IPS DF 19.7 (cell line): ENCODE measurements at regions not wholly inside any gene's neighbourhood (a gene's known extent, or its start where the extent isn't known, plus 50 kb on each side); places are given as distances from the start of the nearest gene placed in this dataset.

Source experiments
- DNase-seq: peaks from one replicate; pipeline ENCODE4 v3.0.0-alpha.2; 2013; ENCODE audit warnings: low read depth, low spot score

DNA sequence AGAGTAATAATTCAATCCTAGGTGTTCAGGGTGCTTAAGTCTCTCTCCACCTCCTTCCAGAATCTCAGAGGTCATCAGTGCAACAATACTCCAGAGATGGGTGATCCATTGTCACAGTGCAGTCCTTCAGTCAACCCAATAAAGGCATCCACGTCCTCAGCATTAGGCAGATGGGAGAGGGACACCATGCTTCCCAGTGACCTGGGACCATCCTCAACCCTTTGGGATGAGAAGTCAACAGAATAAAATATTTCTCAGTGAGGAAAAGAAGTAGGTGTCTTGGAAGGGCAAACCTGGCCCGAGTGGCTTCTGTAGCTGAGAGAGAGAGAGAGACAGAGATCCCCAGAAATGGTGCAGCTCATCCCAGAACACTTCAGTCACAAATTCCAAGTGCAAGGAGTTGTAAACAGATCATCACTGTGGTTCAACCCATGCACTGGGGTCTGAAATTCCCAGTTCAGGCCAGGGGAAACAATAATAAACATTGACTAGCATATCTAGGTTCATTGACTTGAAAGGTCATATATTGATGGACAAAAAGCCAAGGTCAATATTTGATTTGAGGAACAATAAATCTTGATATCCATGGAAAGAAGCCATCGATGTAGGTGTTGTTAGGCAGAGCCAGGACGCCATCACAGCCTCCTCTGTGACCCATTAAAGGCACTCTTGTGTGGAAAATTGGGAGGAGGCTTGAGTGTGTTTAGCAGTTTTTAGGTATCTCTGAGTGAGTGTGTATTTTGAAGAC, 256.0 kb upstream of the ZMIZ1 start:
- DNase-seq: no peak

GRCh38 chr10:78813526-78813925, 255.2 kb upstream of the ZMIZ1 start:
- no peak for DNase-seq

GRCh38 chr10:78813998-78814399, 254.8 kb upstream of the ZMIZ1 start:
- DNase-seq: no peak

- no peak for DNase-seq
Observed at GRCh38 chr10:78814407-78814806, 254.4 kb upstream of the ZMIZ1 start.

DNA sequence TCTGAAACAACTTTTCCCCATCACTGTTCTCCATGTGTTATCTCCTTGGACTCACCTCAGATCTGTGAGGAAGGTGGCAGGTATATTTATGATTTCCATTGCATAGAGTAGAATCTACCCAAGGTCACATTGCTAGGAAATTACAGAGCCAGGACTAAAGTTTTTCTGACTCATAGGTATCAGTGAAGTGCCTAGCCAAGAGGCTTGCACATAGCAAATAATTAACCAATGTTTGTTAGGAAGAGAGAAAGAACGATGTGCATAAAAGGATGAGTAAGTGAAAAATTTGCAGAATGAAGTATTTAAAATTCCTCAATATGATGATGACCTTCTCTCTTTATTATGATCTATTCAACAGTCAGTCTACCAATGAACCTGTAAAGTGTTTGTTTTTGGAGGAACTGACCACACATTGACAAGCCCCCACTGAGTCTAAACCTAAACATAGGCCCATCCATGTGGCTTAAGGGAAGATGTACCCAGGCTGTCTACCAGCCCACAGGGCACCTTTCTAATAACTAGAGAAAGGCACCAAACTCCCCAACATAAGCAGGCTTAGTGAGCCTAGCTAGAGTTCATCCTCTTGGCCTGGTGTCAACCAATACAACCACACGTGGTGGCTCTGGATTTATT, 252.9 kb upstream of the ZMIZ1 start:
- DNase-seq: no peak

DNA sequence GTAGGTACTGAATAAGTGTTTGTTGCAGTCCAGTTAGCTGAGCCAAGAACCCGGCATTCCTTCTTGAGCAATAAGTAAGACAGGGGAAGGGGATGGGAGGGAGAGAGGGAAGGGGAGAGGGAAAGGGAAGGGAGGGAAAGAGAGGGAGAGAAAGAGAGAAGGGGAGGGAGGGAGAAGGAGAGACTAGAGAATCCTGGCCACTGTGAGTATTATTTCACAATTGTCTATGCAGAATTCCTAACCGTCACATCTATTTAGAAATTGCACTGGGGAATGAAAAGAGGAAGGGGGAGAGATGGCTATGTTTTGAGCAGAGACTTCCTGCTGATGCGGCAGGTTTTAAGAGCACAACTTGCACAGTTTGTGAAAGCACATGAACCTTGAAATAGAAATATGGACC, 251.4 kb upstream of the ZMIZ1 start:
- DNase-seq: no peak

- DNase-seq: no peak
Observed at GRCh38 chr10:78817804-78818203, 251.0 kb upstream of the ZMIZ1 start.

DNA sequence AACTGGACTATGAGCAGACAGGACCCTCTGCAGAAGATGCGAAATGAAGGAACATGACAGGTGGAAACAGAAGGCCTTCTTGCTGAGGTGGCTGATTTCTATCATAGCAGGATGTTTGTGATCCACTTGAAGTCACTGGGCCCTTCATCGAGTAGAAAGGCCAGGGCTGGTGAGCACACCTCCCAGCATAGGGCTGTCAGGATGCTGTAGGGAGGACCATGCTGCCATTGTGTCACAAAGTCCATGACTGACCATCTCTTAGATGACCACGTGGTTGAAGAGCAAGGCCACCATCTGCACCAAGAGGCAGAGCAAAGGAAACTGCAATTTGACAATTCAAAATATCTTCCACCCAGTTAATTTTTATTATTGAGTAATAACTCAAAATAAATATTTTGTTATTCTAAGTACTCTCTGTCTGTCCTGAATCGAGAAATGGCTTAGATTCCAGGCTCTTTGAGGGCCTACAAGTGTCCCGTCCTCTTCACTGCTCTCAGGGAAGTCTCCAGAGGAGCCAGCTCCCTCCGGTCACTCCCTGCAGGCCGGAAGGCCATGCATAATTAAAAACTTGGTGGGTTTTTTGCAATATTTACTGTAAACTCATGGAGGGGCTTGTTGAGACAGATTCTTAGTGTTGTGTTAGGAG, 249.3 kb upstream of the ZMIZ1 start:
- DNase-seq: no peak

DNA sequence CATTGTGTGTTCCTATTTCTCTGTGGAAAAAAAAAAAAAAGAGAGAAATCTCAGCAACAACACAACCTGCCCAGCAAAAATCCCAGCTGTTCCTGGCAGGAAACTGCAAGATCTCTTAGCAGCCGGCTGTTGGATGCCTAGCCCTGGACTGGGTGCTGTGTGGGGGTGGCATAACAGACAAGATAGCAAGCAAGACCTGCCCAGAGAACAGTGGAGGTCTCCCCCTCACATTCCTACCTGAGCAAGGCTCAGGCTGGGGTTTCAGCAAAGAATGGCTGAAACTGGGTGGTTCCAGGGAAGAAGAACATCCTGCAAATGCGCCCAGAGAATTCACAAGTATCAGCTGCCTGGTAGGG, 248.8 kb upstream of the ZMIZ1 start:
- no peak for DNase-seq

DNA sequence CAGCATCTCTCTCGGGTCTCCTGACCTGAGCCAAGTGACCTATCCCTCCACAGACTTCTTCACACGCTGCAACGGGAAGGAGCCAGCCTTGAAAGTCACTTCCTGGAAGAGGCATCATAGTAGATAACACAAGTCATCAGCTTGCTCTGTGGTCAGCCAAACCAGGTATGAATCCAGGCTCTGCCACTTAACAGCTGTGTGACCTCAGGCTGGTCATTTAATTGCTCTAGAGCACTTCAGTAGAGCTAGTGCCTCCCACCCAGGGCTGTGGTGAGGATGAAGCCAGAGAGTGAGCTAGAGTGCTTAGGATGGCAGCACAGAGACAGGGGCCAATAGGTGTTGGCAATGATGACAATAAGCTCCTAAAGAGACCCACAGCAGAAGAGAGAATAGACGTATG, 247.7 kb upstream of the ZMIZ1 start:
- no peak for DNase-seq

DNA sequence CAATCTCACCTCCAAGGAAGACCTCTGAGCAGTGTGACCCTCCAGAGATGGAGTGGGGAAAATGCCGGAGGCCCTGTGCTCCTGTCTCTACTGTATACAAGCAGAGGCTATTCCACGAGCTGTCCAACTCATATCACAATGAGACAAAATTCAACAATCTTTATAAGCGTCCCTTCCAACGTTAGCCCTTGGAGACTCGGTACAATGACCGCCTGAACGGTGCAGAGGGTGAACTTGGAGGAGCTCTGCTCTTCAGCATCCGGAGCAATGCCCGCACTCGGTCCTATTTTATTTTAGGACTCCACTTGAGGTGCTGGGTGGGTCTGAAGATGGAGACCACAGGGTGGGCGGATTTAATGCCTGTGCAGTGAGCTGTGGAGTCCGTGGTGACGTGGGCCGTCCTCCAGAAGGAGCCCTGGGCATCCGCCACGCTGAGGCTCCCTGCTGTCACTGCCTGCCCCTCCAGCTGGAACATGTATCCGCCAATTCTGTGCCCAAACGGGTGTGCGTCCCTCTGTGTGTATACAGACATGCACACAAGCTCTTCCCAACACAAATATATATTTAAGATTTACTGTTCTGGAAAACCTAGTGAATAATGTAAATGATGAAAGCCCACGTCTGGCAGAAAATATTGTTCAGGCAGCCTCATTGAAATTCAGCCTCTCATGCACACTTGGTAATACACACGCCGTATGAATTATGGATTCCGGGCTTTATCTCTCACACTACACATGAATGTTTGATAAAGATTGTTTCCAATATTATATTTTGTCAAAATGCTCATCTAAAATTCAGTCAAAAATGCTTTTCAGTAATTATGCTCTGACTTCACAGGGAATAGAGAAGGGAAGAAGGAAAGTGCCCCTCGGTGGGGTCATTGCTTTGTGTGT, 239.9 kb upstream of the ZMIZ1 start:
- DNase-seq: no peak

DNA sequence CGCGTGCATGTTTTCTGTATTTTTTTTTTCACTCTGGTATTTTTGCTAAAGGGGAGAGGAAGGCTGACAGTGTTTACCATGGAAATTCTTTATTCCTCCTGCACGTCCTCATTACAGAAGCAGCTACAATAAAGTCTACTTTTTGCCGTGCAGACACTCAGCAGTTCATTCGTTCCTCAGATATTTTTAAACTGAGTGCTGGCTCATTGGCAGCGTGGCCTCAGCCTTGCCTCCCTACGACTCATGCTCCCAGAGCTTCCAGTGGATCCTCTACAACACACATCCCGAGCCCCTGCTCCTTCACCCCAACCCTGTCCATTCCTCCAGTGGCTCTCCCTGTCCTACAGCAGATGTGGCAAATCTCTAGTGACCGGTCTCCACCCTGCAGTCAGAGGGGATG, 239.2 kb upstream of the ZMIZ1 start:
- DNase-seq: no peak

DNA sequence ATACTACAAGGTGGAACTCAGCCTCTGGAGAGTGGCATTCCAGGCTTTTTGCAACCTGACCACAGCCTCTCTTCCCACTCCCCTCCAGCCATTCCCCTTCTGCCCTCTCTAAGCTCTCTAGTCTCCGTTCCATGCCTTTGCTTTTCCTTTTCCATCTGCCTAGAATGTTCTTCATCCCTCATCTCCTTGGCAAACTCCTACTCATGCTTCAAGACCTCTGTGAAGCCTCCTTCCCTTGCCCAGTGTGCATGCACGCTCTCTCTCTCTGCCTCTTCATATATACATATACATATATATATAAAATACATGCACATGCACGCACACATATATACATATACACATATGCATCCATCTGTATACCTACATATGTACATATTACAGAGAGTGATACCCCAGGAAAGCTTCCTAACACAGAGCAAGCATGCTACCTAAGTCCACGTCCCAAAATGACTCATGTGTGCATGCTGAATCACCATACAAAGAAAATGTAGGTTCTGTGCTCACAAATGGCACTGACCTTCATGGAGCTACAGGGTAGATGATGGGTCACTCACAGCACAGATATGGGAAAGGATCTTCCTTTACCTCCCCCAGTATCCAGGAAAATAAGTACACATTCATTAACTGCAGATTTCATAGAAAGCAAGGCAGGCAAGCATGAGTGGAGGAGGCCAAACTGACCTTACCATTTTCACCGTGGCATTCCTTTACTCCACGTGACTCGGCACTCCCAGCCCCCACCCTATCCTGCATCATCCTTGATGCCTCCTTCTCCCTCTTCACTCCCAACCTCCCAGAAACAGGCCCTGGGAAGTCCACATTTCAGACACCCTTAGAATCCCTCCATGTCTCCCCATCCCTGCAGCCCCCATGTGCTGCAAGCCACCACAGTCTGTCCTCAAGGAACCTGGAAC, 238.4 kb upstream of the ZMIZ1 start:
- DNase-seq: no peak

DNA sequence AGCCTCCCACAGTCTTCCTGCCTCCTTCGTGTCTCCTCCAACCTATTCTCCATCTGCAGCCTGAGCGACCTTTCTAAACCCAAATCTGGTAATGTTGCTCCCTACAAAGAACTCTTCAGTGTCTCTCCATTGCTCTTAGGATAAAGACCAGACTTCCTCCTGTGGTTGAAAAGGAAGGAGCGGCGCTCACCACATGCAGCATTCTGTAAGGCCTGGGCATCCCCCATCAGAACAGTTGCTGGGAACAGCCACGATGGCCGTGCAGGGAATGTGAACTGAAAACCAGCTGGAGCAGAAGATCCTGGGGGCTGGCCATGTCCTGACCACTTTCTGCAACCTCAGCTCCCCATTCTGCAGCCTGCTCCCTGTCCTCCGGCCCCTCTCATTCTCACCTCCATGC, 237.8 kb upstream of the ZMIZ1 start:
- DNase-seq: no peak

DNA sequence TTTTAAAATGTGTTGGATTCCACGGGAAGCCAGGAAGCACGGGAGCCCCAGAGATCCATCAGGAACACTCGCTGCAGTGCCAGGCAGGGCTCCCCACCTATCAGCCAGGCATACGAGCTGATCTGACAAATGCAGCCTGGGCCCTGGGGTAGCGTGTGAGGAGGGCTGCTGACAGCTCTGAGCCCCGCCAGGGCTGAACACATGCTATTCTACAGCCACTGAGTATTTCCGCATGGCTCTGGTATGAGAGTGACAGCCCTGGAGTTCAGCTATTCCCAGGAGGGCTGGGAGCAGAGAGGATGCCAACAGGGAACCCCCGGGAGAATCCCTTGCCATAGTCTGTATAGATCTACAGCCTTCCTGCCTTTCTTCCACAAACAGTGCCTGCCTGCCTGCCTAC, 237.3 kb upstream of the ZMIZ1 start:
- no peak for DNase-seq

DNA sequence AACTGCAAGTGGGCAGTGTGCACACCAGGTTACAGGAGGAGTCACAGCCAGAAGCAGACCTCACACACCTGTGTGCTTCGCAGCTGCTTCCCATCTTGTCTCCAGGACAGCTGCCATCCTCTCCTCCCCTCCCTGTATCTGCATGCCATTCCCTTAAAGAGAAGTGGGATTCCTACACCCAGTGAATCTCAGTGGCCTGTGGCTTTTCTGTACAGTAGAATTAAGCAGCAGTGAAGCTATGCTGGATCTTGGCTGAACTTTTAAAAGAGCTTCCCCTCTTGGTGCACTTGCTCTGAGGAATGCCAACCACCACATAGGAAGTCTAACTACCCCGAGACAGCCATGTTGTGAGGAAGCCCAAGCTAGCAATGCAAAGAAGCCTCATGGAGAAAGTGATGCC, 236.5 kb upstream of the ZMIZ1 start:
- no peak for DNase-seq

GRCh38 chr10:78838141-78838657, 230.6 kb upstream of the ZMIZ1 start:
- no peak for DNase-seq

GRCh38 chr10:78843495-78843894, 225.3 kb upstream of the ZMIZ1 start:
- no peak for DNase-seq

DNA sequence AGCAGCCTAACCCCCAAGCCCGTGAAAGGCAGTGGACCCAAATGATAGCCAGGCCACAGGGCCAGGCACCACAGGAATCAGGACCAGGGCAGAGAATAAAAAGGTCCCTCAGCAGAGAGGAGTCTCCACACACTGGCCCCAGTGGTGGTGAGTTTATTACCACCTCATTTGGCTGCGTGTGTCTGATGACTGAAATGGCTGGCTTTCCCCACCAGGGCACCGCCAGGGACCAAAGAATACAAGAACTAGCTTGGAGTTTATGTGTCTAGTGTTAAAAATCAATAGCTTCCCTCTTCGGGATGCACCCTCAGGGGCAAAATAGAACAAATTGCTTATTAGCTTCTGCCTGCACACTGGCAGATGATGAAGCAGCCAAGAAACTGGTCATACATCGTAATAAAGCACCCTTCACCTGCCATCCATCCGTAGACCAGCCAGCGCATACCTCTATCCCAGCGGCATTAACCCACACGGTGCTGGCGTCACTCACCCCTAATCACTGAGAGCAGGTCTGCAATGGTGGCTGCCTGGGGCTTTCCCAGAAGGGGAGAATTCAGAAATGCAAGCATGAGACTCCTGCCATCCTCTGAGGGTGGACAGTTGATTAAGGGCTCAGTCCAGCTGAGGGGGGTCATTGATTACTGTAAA, 223.7 kb upstream of the ZMIZ1 start:
- DNase-seq: no peak

GRCh38 chr10:78846071-78846470, 222.7 kb upstream of the ZMIZ1 start:
- no peak for DNase-seq
